Astrocyte (in vitro differentiated cells and primary cell): ENCODE measurements at regions not wholly inside any gene's neighbourhood (a gene's known extent, or its start where the extent isn't known, plus 50 kb on each side); places are given as distances from the start of the nearest gene placed in this dataset.

ENCODE experiments used
- CTCF ChIP-seq: IDR thresholded peaks from 2 replicates; pipeline ENCODE4 v1.5.1; 2011; ENCODE audit warnings: low read depth, mild to moderate bottlenecking, inconsistent platforms, low read length, moderate library complexity; ENCODE audit not compliant: insufficient read depth
- EZH2 ChIP-seq: IDR thresholded peaks from 2 replicates; pipeline ENCODE4 v1.6.1; 2012; ENCODE audit warnings: mild to moderate bottlenecking, low read length, inconsistent platforms; ENCODE audit not compliant: insufficient read depth

GRCh38 chr7:12779947-12780346 lies 92.5 kb downstream of the ARL4A start:
- no peak for TF ChIP-seq CTCF
- TF ChIP-seq EZH2: no peak
